AG08395 (cell line): ENCODE measurements at regions not wholly inside any gene's neighbourhood (a gene's known extent, or its start where the extent isn't known, plus 50 kb on each side); places are given as distances from the start of the nearest gene placed in this dataset.
"Not testable (repeated sequence)": the region's sequence is repeated elsewhere in the genome, so short reads cannot be mapped to it uniquely, and the experiment has no call there.

ENCODE experiments used
- DNase-seq: peaks from one replicate; pipeline ENCODE4 v3.0.0; 2012; ENCODE audit warnings: mixed read lengths, low spot score

DNA sequence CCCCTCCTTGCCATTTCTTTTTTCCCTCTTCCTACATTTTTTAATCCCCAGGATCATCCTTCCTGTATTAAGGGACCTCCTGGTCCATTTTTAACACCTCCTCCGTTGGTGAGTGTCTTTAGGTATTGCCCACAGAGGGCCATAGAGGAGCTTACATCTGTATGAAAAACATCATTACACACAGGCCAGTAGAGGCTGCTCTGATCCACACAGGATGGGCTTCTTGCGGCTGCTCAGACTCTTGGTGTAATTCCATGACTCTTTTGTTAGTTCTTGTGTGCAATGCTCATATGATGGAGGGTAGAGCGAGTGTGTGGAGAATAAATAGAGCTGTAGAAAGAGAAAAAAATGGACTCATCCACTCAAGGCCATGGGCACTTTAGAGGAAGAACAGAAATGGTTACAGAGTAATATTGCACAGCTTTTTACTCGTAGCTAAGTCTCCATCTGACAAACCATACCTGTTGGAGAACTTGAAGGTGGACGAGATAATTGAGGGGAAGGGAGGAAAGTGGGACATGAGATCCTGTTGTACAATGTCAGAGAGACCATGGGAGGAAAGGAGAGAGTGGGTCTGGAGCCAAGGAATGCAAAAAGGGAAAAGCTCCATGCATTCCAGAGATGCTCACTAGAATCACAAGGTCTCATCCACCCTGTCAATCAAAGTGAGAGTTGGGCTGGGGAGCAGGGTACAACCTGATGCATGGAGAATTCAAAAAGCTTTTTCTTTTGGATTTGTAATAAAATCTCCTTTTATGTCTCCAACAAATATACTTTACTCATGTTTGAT, 129.7 kb upstream of the TNP1 start:
- no peak for DNase-seq

DNA sequence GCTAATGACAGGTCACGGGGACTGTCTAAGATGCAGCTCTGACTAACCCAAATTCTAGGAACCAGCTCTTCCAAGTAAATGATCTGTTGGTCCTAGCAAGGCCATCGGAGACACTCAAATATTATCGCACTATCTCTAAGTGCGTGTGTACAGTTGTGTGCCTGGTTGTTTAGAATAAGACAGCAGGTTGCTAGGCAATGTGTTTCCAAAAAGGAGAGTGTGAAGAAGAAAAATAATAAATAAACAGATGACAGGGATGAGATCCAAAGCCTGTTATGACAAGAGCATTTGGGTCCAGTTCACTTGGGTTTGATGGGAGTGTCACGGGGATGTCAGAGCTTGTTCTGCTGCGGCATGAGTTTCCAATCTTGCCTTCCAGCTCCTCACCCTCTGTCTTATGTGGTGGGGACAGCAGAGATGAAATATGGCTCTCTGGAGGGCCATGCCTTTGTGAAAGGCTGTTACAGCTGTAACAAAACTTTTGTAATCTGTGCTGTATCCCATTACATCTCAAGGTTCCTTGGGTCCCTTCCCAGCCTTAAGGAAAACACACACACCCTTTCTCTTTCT, 127.5 kb upstream of the TNP1 start:
- DNase-seq = no peak

GRCh38 chr2:216985658-216986141, 125.8 kb upstream of the TNP1 start:
- DNase-seq = no peak

GRCh38 chr2:216984937-216985336, 125.1 kb upstream of the TNP1 start:
- no peak for DNase-seq

- DNase-seq = not testable (repeated sequence)
These were observed 122.1 kb upstream of the TNP1 start for GRCh38 chr2:216981951-216982350.

- not testable (repeated sequence) for DNase-seq
These were observed 120.6 kb upstream of the TNP1 start for GRCh38 chr2:216980510-216980909.

DNA sequence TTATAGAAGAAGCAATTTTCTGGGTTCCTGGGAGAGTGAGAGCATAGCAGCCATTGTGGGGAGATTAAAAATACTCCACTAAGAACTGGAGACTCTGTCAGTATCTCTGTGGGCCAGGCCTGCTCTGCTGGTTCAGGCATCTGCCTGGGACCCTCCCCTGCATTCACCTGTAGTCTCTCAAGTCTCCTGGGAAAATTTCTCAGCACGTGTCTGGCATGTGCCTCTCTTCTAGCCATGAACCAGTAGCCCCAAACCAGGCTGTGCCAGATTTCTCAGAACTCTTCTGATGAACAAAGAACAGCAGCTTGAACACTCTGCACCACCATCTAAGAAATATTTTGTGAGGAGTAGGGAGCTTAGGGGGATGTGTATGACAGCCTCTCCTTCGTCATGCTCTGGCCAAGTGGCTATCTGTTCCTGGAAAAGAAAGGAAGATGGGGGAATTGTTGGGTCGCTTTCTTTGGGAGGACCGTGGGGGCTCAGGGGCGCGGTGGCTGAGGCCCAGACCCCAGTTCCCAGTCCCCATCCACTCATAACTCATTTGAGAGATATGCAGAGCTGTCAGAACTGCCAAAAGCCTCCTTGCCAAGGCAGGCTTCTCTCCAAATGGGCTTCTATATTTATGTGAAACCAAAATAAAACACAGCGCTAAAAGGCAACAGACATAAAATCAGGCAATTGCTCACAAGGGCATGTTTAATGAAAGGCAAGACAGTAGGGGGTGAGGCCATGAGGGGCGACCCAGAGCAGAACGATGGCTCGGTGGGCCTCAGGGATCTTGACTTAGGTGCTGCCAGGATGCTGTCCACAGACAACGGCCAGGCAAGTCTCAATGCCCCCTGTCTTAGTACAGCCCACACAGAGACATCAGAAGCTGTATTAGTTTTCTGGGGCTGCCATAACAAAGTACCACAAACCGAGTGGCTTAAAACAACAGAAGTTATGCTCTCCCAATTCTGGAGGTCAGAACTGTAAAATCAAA, 114.7 kb upstream of the TNP1 start:
- no peak for DNase-seq

DNA sequence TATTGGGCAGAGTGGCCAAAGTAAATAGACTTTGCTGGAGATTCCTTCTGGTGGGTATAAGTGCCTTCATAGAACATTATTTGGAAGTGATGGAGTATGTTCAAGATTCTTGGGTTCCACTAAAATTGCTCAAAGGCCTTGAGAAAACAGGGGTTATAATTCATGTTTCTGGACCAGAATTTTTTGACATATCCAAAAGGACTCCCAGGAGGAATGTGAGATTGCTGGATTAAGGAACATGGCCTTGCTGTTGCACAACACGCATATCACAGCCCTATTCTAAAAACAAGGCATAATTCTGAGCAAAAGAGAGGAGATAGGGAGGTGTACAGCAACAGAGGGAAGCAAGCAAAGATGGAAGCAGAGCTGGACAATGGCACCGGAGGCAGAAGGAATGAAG, 111.7 kb upstream of the TNP1 start:
- no peak for DNase-seq

DNA sequence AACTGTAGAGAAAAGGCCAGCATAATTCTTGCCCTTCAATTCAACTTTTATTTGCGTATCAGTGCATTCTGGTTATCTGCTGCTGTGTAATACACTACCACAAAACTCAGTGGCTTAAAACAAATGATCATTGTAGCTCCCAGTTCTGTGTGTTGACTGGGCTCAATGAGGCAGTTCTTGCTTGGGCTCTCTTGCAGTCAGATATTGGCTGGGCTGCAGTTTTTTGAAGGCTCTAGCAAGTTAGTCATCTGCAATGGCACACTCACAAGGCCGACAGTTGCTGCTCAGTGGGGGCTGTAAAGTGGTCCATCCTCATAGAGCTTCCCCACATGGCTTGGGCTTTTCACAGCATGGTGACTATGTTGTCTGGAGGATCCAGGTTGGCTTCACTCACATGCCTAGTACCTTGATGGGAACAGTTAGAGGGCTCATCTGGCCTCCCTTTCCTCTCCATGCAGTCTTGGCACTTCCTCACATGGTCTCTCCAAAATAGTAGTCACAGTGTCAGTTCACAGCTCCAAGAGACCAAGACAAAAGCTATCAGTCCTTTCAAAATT, 110.6 kb upstream of the TNP1 start:
- no peak for DNase-seq

GRCh38 chr2:216967889-216968288, 108.0 kb upstream of the TNP1 start:
- no peak for DNase-seq

DNA sequence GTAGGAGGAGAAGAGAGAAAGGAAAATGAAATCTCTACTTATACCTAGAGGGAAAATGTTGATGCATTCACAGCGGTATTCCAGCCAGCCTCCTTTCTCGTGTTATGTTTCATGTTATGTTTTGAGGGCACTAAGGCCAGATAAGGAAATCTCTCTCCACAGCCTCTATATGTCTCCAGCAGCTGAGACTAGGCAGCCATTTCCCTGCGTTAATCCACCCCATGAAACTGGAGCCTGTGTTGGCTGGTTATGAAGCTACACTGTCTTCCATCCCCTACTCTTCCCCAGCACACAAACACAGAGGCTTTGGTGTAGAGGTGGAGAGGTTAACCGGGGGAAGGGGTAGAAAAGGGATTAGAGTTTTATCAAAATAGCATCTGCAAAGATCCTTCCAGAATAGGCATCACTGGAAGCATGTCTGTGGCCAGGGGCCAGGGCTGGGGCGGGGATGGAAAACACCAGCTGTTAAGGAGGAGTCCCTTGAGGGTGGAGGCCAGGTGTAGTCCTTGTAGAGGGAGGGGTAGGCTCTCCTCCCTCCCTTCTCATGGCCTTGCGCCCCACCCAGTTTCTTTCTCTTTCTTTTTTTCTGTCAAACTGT, 100.9 kb upstream of the TNP1 start:
- no peak for DNase-seq

DNA sequence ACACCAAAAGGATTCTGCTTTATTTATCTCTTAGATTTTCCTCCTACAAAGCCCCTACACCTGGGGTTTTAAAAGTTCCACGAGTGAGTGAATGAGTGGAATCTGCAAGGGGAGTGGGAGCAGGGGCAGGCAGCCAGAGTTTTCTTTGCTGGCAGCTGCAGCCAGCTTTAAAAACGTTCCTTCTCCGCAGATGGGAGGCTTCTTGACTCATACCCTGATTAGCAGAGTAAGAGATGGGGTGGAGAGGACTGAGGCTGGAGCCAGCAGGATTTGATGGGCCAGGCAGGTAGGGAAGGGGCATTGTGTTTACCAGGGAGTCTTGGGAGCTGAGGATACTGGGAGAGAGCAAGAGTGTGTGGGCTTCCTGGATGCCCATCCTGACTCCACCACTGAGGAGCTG, 99.6 kb upstream of the TNP1 start:
- DNase-seq = no peak

- no peak for DNase-seq
These were observed 97.1 kb upstream of the TNP1 start for GRCh38 chr2:216956820-216957493.

DNA sequence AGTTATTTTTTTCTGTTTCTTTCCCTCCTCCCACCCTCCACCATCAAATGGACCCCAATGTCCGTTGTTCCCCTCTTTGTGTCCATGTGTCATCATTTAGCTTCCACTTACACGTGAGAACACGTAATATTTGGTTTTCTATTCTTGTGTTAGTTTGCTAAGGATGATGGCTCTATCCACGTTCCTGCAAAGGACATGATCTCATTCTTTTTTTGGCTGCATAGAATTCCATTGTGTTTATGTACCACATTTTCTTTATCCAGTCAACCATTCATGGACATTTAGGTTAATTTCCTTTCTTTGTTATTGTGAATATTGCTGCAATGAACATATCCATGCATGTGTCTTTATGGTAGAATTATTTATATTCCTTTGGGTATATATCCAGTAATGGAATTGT, 91.3 kb upstream of the TNP1 start:
- DNase-seq = no peak

DNA sequence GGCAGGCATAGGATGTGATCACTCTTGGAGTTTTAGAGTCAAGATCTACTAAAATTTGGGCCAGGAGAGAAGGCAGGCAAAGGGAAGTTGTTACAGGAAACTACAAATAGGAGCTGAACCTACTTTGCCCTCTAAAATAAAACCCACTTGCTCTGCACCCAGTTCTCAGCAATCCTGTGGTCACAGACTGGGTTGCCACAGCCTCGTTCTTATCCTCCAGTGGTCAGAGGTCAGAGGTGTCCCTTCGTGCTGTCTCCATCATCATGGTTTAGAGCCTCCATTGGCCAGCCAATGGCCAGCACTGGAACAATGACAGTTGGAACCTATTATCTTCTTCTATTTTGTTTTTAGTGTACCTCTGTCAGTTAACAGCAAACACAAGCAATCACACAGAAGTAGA, 90.7 kb upstream of the TNP1 start:
- no peak for DNase-seq

DNA sequence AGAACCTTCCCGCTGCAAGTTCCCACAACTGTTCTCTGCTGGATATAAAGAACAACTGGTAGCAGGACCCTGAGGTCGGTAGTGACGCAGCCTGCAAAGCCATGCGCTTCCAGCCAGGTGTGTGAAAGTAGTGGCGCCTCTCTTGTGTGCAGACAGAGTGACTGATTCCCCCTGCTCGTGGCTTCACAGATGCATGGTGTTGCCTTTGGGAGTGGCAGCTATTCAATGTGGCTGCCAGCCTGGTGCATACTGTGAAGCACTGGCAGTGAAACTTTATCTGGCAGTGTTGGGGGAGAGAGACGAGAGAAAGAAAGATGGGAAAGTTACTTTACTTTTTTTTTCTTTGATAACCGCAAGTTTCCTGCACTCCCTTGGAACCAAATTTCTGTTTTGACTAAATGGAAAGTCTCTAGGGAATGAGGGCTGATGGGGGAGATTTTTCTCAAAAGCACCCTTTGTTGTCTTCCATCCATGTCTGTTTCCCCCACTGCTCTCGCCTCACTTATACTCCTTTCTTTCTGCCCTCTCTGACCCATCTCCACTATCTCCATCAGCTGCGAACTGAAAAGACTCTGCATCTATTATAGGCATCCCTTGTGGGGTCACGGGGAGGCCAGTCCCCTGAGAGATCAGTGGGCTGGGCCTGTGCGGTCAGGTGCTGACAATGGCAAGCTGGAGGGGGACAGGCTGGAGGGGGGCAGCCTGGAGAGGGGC, 90.0 kb upstream of the TNP1 start:
- DNase-seq = no peak

GRCh38 chr2:216947055-216947454, 87.2 kb upstream of the TNP1 start:
- DNase-seq = no peak

- no peak for DNase-seq
These were observed 84.9 kb upstream of the TNP1 start for GRCh38 chr2:216944733-216945132.

DNA sequence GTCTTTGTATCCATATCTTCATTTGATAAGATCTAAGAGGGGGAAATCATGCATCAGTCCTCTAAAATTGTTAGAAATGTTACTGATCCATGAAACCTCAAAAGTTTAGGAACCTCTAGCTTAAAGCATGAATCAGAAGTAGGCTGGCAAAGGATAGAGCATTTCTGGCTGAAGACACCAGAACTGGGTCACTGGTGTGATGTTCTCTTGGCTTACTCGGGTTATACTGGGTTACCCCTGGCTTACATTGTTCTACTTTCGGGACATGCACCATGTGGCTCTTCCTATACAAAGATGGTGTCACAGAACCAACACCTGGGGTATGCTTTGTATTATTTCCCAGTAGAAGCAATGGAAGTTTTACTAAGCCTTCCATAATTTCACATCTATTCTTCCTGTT, 83.2 kb upstream of the TNP1 start:
- no peak for DNase-seq

DNA sequence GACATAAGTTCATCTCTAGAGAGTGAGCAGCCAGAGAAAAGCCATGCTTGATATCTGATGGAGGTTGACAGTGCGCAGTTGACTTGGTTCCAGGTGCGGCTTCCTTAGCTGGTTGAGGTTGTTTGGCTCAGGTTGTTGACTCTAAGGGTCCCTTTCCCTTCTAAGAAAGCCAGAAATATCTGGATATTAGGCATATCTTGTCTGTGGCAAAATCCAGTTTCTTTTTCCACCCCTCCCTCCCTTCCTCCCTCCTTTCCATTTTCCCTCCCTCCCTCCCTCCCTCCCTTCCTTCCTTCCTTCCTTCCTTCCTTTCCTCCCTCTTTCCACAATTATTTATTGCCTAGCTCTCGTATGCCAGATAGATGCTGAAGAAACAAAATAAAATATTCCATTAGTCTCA, 82.6 kb upstream of the TNP1 start:
- DNase-seq = no peak

- DNase-seq = no peak
These were observed 82.2 kb upstream of the TNP1 start for GRCh38 chr2:216942016-216942415.
